ENCODE measurements at regions not wholly inside any gene's neighbourhood (a gene's known extent, or its start where the extent isn't known, plus 50 kb on each side); places are given as distances from the start of the nearest gene placed in this dataset.
"Not testable (repeated sequence)": the region's sequence is repeated elsewhere in the genome, so short reads cannot be mapped to it uniquely, and the experiment has no call there.

- DNase-seq (ENCODE audit: low spot score), result not testable (repeated sequence)
Measured at GRCh38 chr1:53399370-53400133, 59.6 kb upstream of the DMRTB1 start.

GRCh38 chr1:53400761-53401674 is 58.2 kb upstream of the DMRTB1 start:
- DNase-seq (ENCODE audit: low spot score), result no peak

GRCh38 chr1:53401813-53402745 is 57.1 kb upstream of the DMRTB1 start:
- DNase-seq (ENCODE audit: low spot score), result no peak

- no peak for DNase-seq (ENCODE audit: low spot score)
Measured at GRCh38 chr1:53402891-53403655, 56.1 kb upstream of the DMRTB1 start.

- no peak for DNase-seq (ENCODE audit: low spot score)
Measured at GRCh38 chr1:53405737-53406136, 53.5 kb upstream of the DMRTB1 start.

- DNase-seq (ENCODE audit: low spot score), result no peak
Measured at GRCh38 chr1:53406551-53407235, 52.5 kb upstream of the DMRTB1 start.

- DNase-seq (ENCODE audit: low spot score), result no peak
Measured at GRCh38 chr1:53408013-53408754, 51.0 kb upstream of the DMRTB1 start.

- DNase-seq (ENCODE audit: low spot score), result no peak
Measured at GRCh38 chr1:53408755-53409129, 50.5 kb upstream of the DMRTB1 start.

GRCh38 chr1:53409233-53409632 is 50.0 kb upstream of the DMRTB1 start:
- no peak for DNase-seq (ENCODE audit: low spot score)
